HG02973 (cell line): ENCODE measurements at regions not wholly inside any gene's neighbourhood (a gene's known extent, or its start where the extent isn't known, plus 50 kb on each side); places are given as distances from the start of the nearest gene placed in this dataset.

Experiments
- ATAC-seq: cut with Tn5 transposase; IDR thresholded peaks from one replicate; pipeline ENCODE4 v1.9.1; 2021; ENCODE audit warnings: moderate library complexity; ENCODE audit not compliant: unreplicated experiment

GRCh38 chr2:5039241-5039975, 652.8 kb upstream of the SOX11 start:
- ATAC-seq = no peak

GRCh38 chr2:5040571-5040970, 651.6 kb upstream of the SOX11 start:
- ATAC-seq = no peak

GRCh38 chr2:5041501-5041900, 650.7 kb upstream of the SOX11 start:
- ATAC-seq = no peak

- ATAC-seq = no peak
Measured at GRCh38 chr2:5042666-5043440, 649.3 kb upstream of the SOX11 start.

GRCh38 chr2:5051300-5051699, 640.9 kb upstream of the SOX11 start:
- ATAC-seq = no peak

GRCh38 chr2:5052905-5053304, 639.3 kb upstream of the SOX11 start:
- no peak for ATAC-seq

GRCh38 chr2:5057891-5058351, 634.3 kb upstream of the SOX11 start:
- ATAC-seq = no peak

- no peak for ATAC-seq
Measured at GRCh38 chr2:5060956-5061355, 631.2 kb upstream of the SOX11 start.

GRCh38 chr2:5064687-5065086, 627.5 kb upstream of the SOX11 start:
- no peak for ATAC-seq

GRCh38 chr2:5067816-5068215, 624.4 kb upstream of the SOX11 start:
- no peak for ATAC-seq

- no peak for ATAC-seq
Measured at GRCh38 chr2:5070257-5070656, 621.9 kb upstream of the SOX11 start.

- no peak for ATAC-seq
Measured at GRCh38 chr2:5074733-5075132, 617.5 kb upstream of the SOX11 start.

GRCh38 chr2:5076599-5076998, 615.6 kb upstream of the SOX11 start:
- no peak for ATAC-seq

GRCh38 chr2:5077479-5078089, 614.6 kb upstream of the SOX11 start:
- ATAC-seq = no peak

GRCh38 chr2:5083402-5083801, 608.8 kb upstream of the SOX11 start:
- ATAC-seq = no peak

GRCh38 chr2:5089409-5089808, 602.8 kb upstream of the SOX11 start:
- ATAC-seq = no peak

GRCh38 chr2:5093056-5093455, 599.1 kb upstream of the SOX11 start:
- ATAC-seq = no peak

GRCh38 chr2:5093518-5093917, 598.7 kb upstream of the SOX11 start:
- no peak for ATAC-seq

GRCh38 chr2:5094192-5094591, 598.0 kb upstream of the SOX11 start:
- no peak for ATAC-seq

- ATAC-seq = no peak
Measured at GRCh38 chr2:5098286-5098685, 593.9 kb upstream of the SOX11 start.

GRCh38 chr2:5102823-5103222, 589.4 kb upstream of the SOX11 start:
- no peak for ATAC-seq

GRCh38 chr2:5111581-5111980, 580.6 kb upstream of the SOX11 start:
- no peak for ATAC-seq
